ENCODE measurements at regions not wholly inside any gene's neighbourhood (a gene's known extent, or its start where the extent isn't known, plus 50 kb on each side); places are given as distances from the start of the nearest gene placed in this dataset.

GRCh38 chr16:66164581-66165247 lies 201.8 kb upstream of the CDH5 start:
- DNase-seq (ENCODE audit: low read depth): no peak
- TF ChIP-seq CTCF (IDR thresholded peaks at IDR 0.05; ENCODE audit: insufficient read depth, low read length): no peak
- H3K4me3 ChIP-seq (ENCODE audit: low read depth, low read length): no peak overlapping the region

- no peak for DNase-seq (ENCODE audit: low read depth)
- H3K4me3 ChIP-seq (ENCODE audit: low read depth, low read length): no peak overlapping the region
- TF ChIP-seq CTCF (IDR thresholded peaks at IDR 0.05; ENCODE audit: insufficient read depth, low read length): no peak
Measured at GRCh38 chr16:66162821-66163220, 203.7 kb upstream of the CDH5 start.

- TF ChIP-seq CTCF (IDR thresholded peaks at IDR 0.05; ENCODE audit: insufficient read depth, low read length): no peak
- no peak for DNase-seq (ENCODE audit: low read depth)
- no peak overlapping the region for H3K4me3 ChIP-seq (ENCODE audit: low read depth, low read length)
Measured at GRCh38 chr16:66161942-66162341, 204.5 kb upstream of the CDH5 start.

- no peak for TF ChIP-seq CTCF (IDR thresholded peaks at IDR 0.05; ENCODE audit: insufficient read depth, low read length)
- no peak overlapping the region for H3K4me3 ChIP-seq (ENCODE audit: low read depth, low read length)
- DNase-seq (ENCODE audit: low read depth): no peak
Measured at GRCh38 chr16:66161269-66161668, 205.2 kb upstream of the CDH5 start.

GRCh38 chr16:66159987-66160386 lies 206.5 kb upstream of the CDH5 start:
- peak; percentile 9 for TF ChIP-seq CTCF (IDR thresholded peaks at IDR 0.05; ENCODE audit: insufficient read depth, low read length)
- DNase-seq (ENCODE audit: low read depth): peak; percentile 50
- H3K4me3 ChIP-seq (ENCODE audit: low read depth, low read length): no peak overlapping the region

- TF ChIP-seq CTCF (IDR thresholded peaks at IDR 0.05; ENCODE audit: insufficient read depth, low read length): no peak
- no peak for DNase-seq (ENCODE audit: low read depth)
- no peak overlapping the region for H3K4me3 ChIP-seq (ENCODE audit: low read depth, low read length)
Measured at GRCh38 chr16:66156538-66156937, 210.0 kb upstream of the CDH5 start.

- no peak for TF ChIP-seq CTCF (IDR thresholded peaks at IDR 0.05; ENCODE audit: insufficient read depth, low read length)
- no peak overlapping the region for H3K4me3 ChIP-seq (ENCODE audit: low read depth, low read length)
- no peak for DNase-seq (ENCODE audit: low read depth)
Measured at GRCh38 chr16:66155933-66156332, 210.6 kb upstream of the CDH5 start.

Data from fibroblast of the aortic adventitia (primary cell).